ENCODE measurements at regions not wholly inside any gene's neighbourhood (a gene's known extent, or its start where the extent isn't known, plus 50 kb on each side); places are given as distances from the start of the nearest gene placed in this dataset.

DNA sequence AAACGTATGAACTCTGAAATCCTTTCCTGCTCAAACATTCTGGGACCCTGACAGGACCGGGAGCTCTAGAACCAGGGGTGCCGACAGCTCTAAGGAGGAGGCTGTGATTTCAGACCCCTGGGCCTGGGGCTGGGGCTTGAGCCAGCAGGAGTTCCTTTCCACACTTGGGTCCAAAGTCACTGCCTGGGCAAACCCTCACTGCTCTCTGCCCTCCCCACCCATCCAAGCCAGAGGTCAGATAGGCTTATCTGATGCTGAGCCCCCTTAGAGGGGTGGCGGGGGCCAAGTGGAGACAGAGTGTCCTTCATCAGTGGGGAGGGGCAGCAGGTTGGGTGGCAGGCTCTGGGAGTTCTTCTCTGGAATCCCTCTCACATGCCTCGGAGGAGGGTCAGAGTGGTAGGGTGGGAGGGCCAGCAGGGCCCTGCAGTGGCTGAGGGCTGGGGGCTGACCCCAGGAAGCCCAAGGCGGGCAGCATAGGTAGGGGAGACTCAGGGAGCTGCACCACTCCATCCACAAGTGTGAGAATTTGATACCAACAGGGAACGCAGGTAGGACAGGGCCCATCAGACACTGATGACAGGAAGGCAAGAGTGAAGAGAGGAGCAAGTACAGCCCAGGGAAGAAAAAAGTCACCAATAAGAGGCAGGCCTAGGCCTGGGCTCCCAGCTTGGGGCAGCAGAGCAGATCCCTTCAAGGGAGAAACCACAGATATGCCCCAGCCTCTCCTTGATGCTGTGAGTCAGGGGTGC lies 121.0 kb downstream of the MRPL14 start (continued):
- TF ChIP-seq, protein P1, sequence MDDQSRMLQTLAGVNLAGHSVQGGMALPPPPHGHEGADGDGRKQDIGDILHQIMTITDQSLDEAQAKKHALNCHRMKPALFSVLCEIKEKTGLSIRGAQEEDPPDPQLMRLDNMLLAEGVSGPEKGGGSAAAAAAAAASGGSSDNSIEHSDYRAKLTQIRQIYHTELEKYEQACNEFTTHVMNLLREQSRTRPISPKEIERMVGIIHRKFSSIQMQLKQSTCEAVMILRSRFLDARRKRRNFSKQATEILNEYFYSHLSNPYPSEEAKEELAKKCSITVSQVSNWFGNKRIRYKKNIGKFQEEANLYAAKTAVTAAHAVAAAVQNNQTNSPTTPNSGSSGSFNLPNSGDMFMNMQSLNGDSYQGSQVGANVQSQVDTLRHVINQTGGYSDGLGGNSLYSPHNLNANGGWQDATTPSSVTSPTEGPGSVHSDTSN (CRISPR knock-in tag; IDR thresholded peaks at IDR 0.05; ENCODE audit: borderline replicate concordance), result no peak
- no peak for TF ChIP-seq ZNF441 (CRISPR knock-in tag; IDR thresholded peaks at IDR 0.05; ENCODE audit: borderline replicate concordance)
- TF ChIP-seq TARDBP (CRISPR knock-in tag; IDR thresholded peaks at IDR 0.05), result no peak
- TF ChIP-seq ZNF343 (CRISPR knock-in tag; IDR thresholded peaks at IDR 0.05), result no peak
- no peak for TF ChIP-seq POLR2A (IDR thresholded peaks at IDR 0.05; ENCODE audit: insufficient read depth in 1 of 2, low read depth in 2 of 2, low read length in 2 of 2)
- TF ChIP-seq ZNF720 (CRISPR knock-in tag; IDR thresholded peaks at IDR 0.05), result no peak
- TF ChIP-seq, protein P2, sequence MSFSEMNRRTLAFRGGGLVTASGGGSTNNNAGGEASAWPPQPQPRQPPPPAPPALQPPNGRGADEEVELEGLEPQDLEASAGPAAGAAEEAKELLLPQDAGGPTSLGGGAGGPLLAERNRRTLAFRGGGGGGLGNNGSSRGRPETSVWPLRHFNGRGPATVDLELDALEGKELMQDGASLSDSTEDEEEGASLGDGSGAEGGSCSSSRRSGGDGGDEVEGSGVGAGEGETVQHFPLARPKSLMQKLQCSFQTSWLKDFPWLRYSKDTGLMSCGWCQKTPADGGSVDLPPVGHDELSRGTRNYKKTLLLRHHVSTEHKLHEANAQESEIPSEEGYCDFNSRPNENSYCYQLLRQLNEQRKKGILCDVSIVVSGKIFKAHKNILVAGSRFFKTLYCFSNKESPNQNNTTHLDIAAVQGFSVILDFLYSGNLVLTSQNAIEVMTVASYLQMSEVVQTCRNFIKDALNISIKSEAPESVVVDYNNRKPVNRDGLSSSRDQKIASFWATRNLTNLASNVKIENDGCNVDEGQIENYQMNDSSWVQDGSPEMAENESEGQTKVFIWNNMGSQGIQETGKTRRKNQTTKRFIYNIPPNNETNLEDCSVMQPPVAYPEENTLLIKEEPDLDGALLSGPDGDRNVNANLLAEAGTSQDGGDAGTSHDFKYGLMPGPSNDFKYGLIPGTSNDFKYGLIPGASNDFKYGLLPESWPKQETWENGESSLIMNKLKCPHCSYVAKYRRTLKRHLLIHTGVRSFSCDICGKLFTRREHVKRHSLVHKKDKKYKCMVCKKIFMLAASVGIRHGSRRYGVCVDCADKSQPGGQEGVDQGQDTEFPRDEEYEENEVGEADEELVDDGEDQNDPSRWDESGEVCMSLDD (CRISPR knock-in tag; IDR thresholded peaks at IDR 0.05; ENCODE audit: borderline replicate concordance), result no peak
- no peak for TF ChIP-seq FIP1L1 (IDR thresholded peaks at IDR 0.05; ENCODE audit: borderline replicate concordance, insufficient read depth, low read depth, low read length)
- no peak for TF ChIP-seq ZNF605 (CRISPR knock-in tag; IDR thresholded peaks at IDR 0.05)
- TF ChIP-seq, protein P3, sequence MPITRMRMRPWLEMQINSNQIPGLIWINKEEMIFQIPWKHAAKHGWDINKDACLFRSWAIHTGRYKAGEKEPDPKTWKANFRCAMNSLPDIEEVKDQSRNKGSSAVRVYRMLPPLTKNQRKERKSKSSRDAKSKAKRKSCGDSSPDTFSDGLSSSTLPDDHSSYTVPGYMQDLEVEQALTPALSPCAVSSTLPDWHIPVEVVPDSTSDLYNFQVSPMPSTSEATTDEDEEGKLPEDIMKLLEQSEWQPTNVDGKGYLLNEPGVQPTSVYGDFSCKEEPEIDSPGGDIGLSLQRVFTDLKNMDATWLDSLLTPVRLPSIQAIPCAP (CRISPR knock-in tag; IDR thresholded peaks at IDR 0.05; ENCODE audit: low read depth), result no peak
- no peak for TF ChIP-seq SMAD3 (CRISPR knock-in tag; IDR thresholded peaks at IDR 0.05)
- TF ChIP-seq NR2F6 (IDR thresholded peaks at IDR 0.05), result peak; percentile 66
- TF ChIP-seq NR2F6 (CRISPR knock-in tag; IDR thresholded peaks at IDR 0.05), result peak; percentile 41; the same call in 1 of the 2 replicates
- TF ChIP-seq STAG1 (CRISPR knock-in tag; IDR thresholded peaks at IDR 0.05), result no peak
- no peak for TF ChIP-seq CAMTA2 (CRISPR knock-in tag; IDR thresholded peaks at IDR 0.05; ENCODE audit: borderline replicate concordance)
- no peak for TF ChIP-seq YY1 (IDR thresholded peaks at IDR 0.05; ENCODE audit: insufficient read depth, insufficient replicate concordance, low read depth, low read length)
- TF ChIP-seq PLRG1 (conservative IDR thresholded peaks at IDR 0.05), result no peak
- no peak for TF ChIP-seq ZNF282 (IDR thresholded peaks at IDR 0.05; ENCODE audit: partially characterized antibody)
- TF ChIP-seq ZNF547 (CRISPR knock-in tag; IDR thresholded peaks at IDR 0.05), result no peak
- TF ChIP-seq FOXK2 (IDR thresholded peaks at IDR 0.05), result no peak
- no peak; the same call in 1 of the 2 replicates for TF ChIP-seq HNF4G (IDR thresholded peaks at IDR 0.05; ENCODE audit: borderline replicate concordance, low read depth, low read length)
- TF ChIP-seq HNF4G (CRISPR knock-in tag; IDR thresholded peaks at IDR 0.05; ENCODE audit: borderline replicate concordance, low read depth), result no peak
- TF ChIP-seq CBX1 (IDR thresholded peaks at IDR 0.05; ENCODE audit: low read depth), result no peak
- TF ChIP-seq, protein P4, sequence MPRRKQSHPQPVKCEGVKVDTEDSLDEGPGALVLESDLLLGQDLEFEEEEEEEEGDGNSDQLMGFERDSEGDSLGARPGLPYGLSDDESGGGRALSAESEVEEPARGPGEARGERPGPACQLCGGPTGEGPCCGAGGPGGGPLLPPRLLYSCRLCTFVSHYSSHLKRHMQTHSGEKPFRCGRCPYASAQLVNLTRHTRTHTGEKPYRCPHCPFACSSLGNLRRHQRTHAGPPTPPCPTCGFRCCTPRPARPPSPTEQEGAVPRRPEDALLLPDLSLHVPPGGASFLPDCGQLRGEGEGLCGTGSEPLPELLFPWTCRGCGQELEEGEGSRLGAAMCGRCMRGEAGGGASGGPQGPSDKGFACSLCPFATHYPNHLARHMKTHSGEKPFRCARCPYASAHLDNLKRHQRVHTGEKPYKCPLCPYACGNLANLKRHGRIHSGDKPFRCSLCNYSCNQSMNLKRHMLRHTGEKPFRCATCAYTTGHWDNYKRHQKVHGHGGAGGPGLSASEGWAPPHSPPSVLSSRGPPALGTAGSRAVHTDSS (CRISPR knock-in tag; conservative IDR thresholded peaks at IDR 0.05), result no peak
- no peak for TF ChIP-seq ZNF510 (CRISPR knock-in tag; IDR thresholded peaks at IDR 0.05; ENCODE audit: low read depth)
- TF ChIP-seq PHF21A (CRISPR knock-in tag; IDR thresholded peaks at IDR 0.05), result no peak
- no peak for TF ChIP-seq JDP2 (CRISPR knock-in tag; IDR thresholded peaks at IDR 0.05; ENCODE audit: borderline replicate concordance)
